HL-60 (cell line): ENCODE measurements at regions not wholly inside any gene's neighbourhood (a gene's known extent, or its start where the extent isn't known, plus 50 kb on each side); places are given as distances from the start of the nearest gene placed in this dataset.

Experiments used
- POLR2AphosphoS5 ChIP-seq: IDR thresholded peaks from 2 replicates; pipeline ENCODE4 v1.6.1; 2012; ENCODE audit warnings: low read depth
- SPI1 ChIP-seq: IDR thresholded peaks from 2 replicates; pipeline ENCODE4 v1.6.1; 2012; ENCODE audit warnings: low read depth, mild to moderate bottlenecking, borderline replicate concordance
- TF ChIP-seq, protein P1 (sequence below): IDR thresholded peaks from one replicate; pipeline ENCODE4 v1.5.1; 2011; ENCODE audit warnings: low read length, control low read depth, inconsistent platforms; ENCODE audit not compliant: insufficient read depth
- TF ChIP-seq, protein P2 (sequence below): IDR thresholded peaks from 2 replicates; pipeline ENCODE4 v1.6.1; 2012; ENCODE audit warnings: low read depth; ENCODE audit not compliant: insufficient replicate concordance

DNA sequence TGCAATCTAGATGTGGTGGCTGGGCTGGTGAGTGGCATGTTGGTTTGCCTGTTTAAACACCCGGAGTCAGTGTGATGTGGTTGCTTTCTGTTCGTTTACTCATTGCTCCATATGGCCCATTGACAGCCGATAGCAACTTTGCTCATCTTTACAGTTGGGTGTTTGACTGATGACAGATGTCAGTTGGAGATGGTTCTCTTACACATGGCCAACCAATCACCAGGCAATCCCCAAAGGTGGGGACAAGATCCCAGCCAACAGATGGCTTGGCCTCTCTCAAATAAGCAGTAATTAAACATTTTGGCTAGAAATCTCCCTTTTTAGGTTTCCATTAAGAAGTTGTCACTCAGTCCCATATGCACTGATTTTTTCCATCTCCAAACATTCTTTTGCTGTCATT, 497.1 kb upstream of the ARGLU1 start:
- TF ChIP-seq, protein P1, sequence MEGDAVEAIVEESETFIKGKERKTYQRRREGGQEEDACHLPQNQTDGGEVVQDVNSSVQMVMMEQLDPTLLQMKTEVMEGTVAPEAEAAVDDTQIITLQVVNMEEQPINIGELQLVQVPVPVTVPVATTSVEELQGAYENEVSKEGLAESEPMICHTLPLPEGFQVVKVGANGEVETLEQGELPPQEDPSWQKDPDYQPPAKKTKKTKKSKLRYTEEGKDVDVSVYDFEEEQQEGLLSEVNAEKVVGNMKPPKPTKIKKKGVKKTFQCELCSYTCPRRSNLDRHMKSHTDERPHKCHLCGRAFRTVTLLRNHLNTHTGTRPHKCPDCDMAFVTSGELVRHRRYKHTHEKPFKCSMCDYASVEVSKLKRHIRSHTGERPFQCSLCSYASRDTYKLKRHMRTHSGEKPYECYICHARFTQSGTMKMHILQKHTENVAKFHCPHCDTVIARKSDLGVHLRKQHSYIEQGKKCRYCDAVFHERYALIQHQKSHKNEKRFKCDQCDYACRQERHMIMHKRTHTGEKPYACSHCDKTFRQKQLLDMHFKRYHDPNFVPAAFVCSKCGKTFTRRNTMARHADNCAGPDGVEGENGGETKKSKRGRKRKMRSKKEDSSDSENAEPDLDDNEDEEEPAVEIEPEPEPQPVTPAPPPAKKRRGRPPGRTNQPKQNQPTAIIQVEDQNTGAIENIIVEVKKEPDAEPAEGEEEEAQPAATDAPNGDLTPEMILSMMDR = no peak
- no peak for TF ChIP-seq POLR2AphosphoS5
- no peak for TF ChIP-seq SPI1
- TF ChIP-seq, protein P2, sequence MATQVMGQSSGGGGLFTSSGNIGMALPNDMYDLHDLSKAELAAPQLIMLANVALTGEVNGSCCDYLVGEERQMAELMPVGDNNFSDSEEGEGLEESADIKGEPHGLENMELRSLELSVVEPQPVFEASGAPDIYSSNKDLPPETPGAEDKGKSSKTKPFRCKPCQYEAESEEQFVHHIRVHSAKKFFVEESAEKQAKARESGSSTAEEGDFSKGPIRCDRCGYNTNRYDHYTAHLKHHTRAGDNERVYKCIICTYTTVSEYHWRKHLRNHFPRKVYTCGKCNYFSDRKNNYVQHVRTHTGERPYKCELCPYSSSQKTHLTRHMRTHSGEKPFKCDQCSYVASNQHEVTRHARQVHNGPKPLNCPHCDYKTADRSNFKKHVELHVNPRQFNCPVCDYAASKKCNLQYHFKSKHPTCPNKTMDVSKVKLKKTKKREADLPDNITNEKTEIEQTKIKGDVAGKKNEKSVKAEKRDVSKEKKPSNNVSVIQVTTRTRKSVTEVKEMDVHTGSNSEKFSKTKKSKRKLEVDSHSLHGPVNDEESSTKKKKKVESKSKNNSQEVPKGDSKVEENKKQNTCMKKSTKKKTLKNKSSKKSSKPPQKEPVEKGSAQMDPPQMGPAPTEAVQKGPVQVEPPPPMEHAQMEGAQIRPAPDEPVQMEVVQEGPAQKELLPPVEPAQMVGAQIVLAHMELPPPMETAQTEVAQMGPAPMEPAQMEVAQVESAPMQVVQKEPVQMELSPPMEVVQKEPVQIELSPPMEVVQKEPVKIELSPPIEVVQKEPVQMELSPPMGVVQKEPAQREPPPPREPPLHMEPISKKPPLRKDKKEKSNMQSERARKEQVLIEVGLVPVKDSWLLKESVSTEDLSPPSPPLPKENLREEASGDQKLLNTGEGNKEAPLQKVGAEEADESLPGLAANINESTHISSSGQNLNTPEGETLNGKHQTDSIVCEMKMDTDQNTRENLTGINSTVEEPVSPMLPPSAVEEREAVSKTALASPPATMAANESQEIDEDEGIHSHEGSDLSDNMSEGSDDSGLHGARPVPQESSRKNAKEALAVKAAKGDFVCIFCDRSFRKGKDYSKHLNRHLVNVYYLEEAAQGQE = no peak
